Keratinocyte (primary cell): ENCODE measurements at regions not wholly inside any gene's neighbourhood (a gene's known extent, or its start where the extent isn't known, plus 50 kb on each side); places are given as distances from the start of the nearest gene placed in this dataset.

ENCODE experiments used
- DNase-seq: peaks from one replicate; pipeline ENCODE4 v3.0.0-alpha.2; 2011; ENCODE audit warnings: low read depth, missing footprints, low spot score
- FAIRE-seq: peaks from 2 replicates; lab custom pipeline; 2011; peaks lifted over from hg19 to GRCh38; lab: Jason Lieb, UNC
- H2AFZ ChIP-seq: 2 replicates; pipeline ENCODE4 v1.6.0; 2012; ENCODE audit warnings: low read length, control low read depth, inconsistent platforms; ENCODE audit not compliant: control insufficient read depth
- H3K27ac ChIP-seq: 2 replicates; pipeline ENCODE4 v1.5.1; 2011; ENCODE audit warnings: low read length; ENCODE audit not compliant: control insufficient read depth, insufficient read depth
- H3K27me3 ChIP-seq: 3 replicates; pipeline ENCODE4 v1.6.0; 2011; ENCODE audit warnings: low read length; ENCODE audit not compliant: control insufficient read depth, insufficient read depth; ENCODE audit errors: extremely low read depth
- H3K36me3 ChIP-seq, 2 experiments: 2 replicates in 1 of 2; 3 replicates in 1 of 2; pipeline ENCODE4 v1.5.1; 2011; ENCODE audit warnings: low read length in 2 of 2, mild to moderate bottlenecking in 1 of 2; ENCODE audit not compliant: control insufficient read depth in 2 of 2, insufficient read depth in 2 of 2; ENCODE audit errors: extremely low read depth in 1 of 2
- H3K4me1 ChIP-seq: 3 replicates; pipeline ENCODE4 v1.5.1; 2011; ENCODE audit warnings: low read length; ENCODE audit not compliant: control insufficient read depth, insufficient read depth; ENCODE audit errors: extremely low read depth
- H3K4me2 ChIP-seq: 3 replicates; pipeline ENCODE4 v1.6.0; 2011; ENCODE audit warnings: low read depth, low read length; ENCODE audit not compliant: control insufficient read depth, insufficient read depth; ENCODE audit errors: extremely low read depth
- H3K4me3 ChIP-seq, 3 experiments: fragments of 200-600 bp in 1 of 3; sonication (generic) in 1 of 3; 2 replicates in 2 of 3; 3 replicates in 1 of 3; pipeline ENCODE4 v1.5.1; 2011 to 2016; ENCODE audit warnings: low read length in 3 of 3, mild to moderate bottlenecking in 3 of 3, control low read depth in 2 of 3, inconsistent platforms in 1 of 3, low read depth in 1 of 3, mixed read lengths in 1 of 3, mixed run types in 1 of 3, moderate library complexity in 1 of 3; ENCODE audit not compliant: control insufficient read depth in 2 of 3, insufficient read depth in 2 of 3; ENCODE audit errors: extremely low read depth in 1 of 3
- H3K79me2 ChIP-seq: 2 replicates; pipeline ENCODE4 v1.6.0; 2012; ENCODE audit warnings: low read length; ENCODE audit not compliant: control insufficient read depth, insufficient read depth
- H3K9ac ChIP-seq: 3 replicates; pipeline ENCODE4 v1.6.0; 2011; ENCODE audit warnings: low read length; ENCODE audit not compliant: control insufficient read depth, insufficient read depth; ENCODE audit errors: extremely low read depth
- H3K9me1 ChIP-seq: 3 replicates; pipeline ENCODE4 v1.6.0; 2011; ENCODE audit warnings: low read length; ENCODE audit not compliant: control insufficient read depth, insufficient read depth; ENCODE audit errors: extremely low read depth
- H3K9me3 ChIP-seq: 2 replicates; pipeline ENCODE4 v1.5.1; 2012; ENCODE audit warnings: low read depth, low read length; ENCODE audit not compliant: control insufficient read depth
- H4K20me1 ChIP-seq: 3 replicates; pipeline ENCODE4 v1.6.0; 2011; ENCODE audit warnings: low read length; ENCODE audit not compliant: control insufficient read depth, insufficient read depth; ENCODE audit errors: extremely low read depth
- EZH2 ChIP-seq: IDR thresholded peaks from one replicate; pipeline ENCODE4 v1.6.1; 2012; ENCODE audit warnings: inconsistent platforms, mild to moderate bottlenecking, low read length, moderate library complexity
- dilution Hi-C: fragments of 300-500 bp; cut with MboI; formaldehyde crosslinking; loops from one replicate; pipeline ENCODE4 v1.7.0; 2020; ENCODE audit warnings: low sequenced_read_pairs; ENCODE audit not compliant: extremely low pct_ligation_motif_present
- TF ChIP-seq, protein P1 (sequence below), 3 experiments: IDR thresholded peaks in 1 of 3; conservative IDR thresholded peaks in 1 of 3; optimal IDR thresholded peaks in 1 of 3; 2 replicates in 2 of 3; 3 replicates in 1 of 3; pipeline versions ENCODE3 to v1.5.1; 2011; ENCODE audit warnings: low read length in 3 of 3, mild to moderate bottlenecking in 3 of 3, moderate library complexity in 2 of 3, control low read depth in 1 of 3, inconsistent platforms in 1 of 3; ENCODE audit not compliant: insufficient read depth in 2 of 3; ENCODE audit errors: extremely low read depth in 1 of 3

DNA sequence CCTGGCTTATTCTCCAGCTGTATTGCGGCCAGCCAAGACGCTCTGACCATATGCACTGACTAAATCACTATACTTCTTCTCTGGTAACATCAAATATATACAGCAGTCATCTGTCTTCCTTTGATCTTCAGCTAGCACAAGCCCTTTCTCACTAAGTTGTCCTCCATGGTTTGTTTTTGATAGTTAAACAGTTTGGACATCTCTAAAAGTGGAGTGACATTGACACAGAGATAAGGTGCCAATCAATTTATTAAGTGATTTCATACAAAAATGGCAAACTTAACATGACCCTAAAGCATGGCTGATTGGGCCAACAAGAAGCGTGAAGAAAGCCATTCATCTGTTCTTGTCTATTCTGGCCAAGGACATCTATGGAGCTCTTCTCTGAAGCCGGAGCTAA is 334.9 kb downstream of the NKX6-1 start:
- no peaks in the 10 kb centered on the region for H3K9me1 ChIP-seq
- dilution Hi-C loops, result no loop called here
- FAIRE-seq, result no peak

GRCh38 chr4:84159762-84160161 is 339.3 kb downstream of the NKX6-1 start:
- H3K4me3 ChIP-seq, result no peak overlapping the region
- H3K9ac ChIP-seq, result no peak overlapping the region
- peaks cover 6% of the 10 kb centered on the region for H3K27me3 ChIP-seq
- no peaks in the 10 kb centered on the region for H4K20me1 ChIP-seq
- dilution Hi-C loops, result no loop called here
- H3K9me3 ChIP-seq, result no peaks in the 10 kb centered on the region
- no peak overlapping the region for H3K27ac ChIP-seq
- FAIRE-seq (no peak), DNase-seq (no peak)
- no peak overlapping the region for H2AFZ ChIP-seq
- H3K36me3 ChIP-seq, result no peaks in the 10 kb centered on the region
- H3K79me2 ChIP-seq, result no peaks in the 10 kb centered on the region
- no peaks in the 10 kb centered on the region for H3K4me1 ChIP-seq
- no peak for TF ChIP-seq EZH2
- TF ChIP-seq, protein P1, sequence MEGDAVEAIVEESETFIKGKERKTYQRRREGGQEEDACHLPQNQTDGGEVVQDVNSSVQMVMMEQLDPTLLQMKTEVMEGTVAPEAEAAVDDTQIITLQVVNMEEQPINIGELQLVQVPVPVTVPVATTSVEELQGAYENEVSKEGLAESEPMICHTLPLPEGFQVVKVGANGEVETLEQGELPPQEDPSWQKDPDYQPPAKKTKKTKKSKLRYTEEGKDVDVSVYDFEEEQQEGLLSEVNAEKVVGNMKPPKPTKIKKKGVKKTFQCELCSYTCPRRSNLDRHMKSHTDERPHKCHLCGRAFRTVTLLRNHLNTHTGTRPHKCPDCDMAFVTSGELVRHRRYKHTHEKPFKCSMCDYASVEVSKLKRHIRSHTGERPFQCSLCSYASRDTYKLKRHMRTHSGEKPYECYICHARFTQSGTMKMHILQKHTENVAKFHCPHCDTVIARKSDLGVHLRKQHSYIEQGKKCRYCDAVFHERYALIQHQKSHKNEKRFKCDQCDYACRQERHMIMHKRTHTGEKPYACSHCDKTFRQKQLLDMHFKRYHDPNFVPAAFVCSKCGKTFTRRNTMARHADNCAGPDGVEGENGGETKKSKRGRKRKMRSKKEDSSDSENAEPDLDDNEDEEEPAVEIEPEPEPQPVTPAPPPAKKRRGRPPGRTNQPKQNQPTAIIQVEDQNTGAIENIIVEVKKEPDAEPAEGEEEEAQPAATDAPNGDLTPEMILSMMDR (optimal IDR thresholded peaks at IDR 0.05 in 1 of 3, IDR thresholded peaks at IDR 0.05 in 1 of 3, conservative IDR thresholded peaks at IDR 0.05 in 1 of 3; ENCODE audit: extremely low read depth in 1 of 3, insufficient read depth in 2 of 3, low read length in 3 of 3), result peak; percentile 27 to 58 (median 56)
- no peak overlapping the region for H3K4me2 ChIP-seq
- H3K9me1 ChIP-seq, result no peaks in the 10 kb centered on the region

More for the DNA sequence above, 334.9 kb downstream of the NKX6-1 start:
- Histone ChIP-seq H2AFZ (no peak overlapping the region), H3K27ac (no peak overlapping the region), H3K27me3 (peaks cover 6% of the 10 kb centered on the region), H3K4me2 (no peak overlapping the region), H3K4me1 (no peaks in the 10 kb centered on the region), H3K36me3 (no peaks in the 10 kb centered on the region), H3K79me2 (no peaks in the 10 kb centered on the region), H4K20me1 (no peaks in the 10 kb centered on the region), H3K9me3 (no peaks in the 10 kb centered on the region), H3K4me3 (no peak overlapping the region), H3K9ac (no peak overlapping the region)
- DNase-seq, result no peak
- TF ChIP-seq, protein P1 (optimal IDR thresholded peaks at IDR 0.05 in 1 of 3, IDR thresholded peaks at IDR 0.05 in 1 of 3, conservative IDR thresholded peaks at IDR 0.05 in 1 of 3; ENCODE audit: extremely low read depth in 1 of 3, insufficient read depth in 2 of 3, low read length in 3 of 3), result no peak
- TF ChIP-seq EZH2, result no peak
